NCI-H345 treated with DMSO at 0.1 percent for 48 hours (cell line): ENCODE measurements at regions not wholly inside any gene's neighbourhood (a gene's known extent, or its start where the extent isn't known, plus 50 kb on each side); places are given as distances from the start of the nearest gene placed in this dataset.

Experiments used
- DNase-seq: peaks from one replicate; lab custom pipeline; 2025; ENCODE audit not compliant: unreplicated experiment; lab: John Stamatoyannopoulos, UW

GRCh38 chr1:38344716-38345115 lies 298.1 kb upstream of the POU3F1 start:
- DNase-seq: no peak

DNA sequence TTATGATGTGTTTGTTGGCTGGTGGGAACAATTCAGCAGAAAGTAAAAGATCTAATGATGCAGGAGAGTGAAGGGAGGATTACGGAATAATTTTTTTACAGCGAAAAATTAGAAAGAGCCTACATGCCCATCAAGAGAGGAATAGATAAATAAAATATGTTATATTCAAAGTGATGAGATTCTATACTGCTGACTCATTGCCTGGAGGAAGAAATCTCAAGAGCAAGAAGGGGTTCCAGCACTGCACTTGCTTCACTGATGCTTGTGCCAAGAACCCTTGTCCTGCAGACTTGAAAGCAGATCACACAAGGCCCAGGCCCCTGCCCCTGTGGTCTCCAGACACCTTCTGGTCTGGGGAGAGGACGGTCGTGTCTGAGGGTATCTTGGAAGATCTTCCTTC lies 295.1 kb upstream of the POU3F1 start:
- no peak for DNase-seq

- no peak for DNase-seq
Observed at GRCh38 chr1:38340409-38340808, 293.8 kb upstream of the POU3F1 start.

GRCh38 chr1:38337711-38338110 lies 291.1 kb upstream of the POU3F1 start:
- no peak for DNase-seq

DNA sequence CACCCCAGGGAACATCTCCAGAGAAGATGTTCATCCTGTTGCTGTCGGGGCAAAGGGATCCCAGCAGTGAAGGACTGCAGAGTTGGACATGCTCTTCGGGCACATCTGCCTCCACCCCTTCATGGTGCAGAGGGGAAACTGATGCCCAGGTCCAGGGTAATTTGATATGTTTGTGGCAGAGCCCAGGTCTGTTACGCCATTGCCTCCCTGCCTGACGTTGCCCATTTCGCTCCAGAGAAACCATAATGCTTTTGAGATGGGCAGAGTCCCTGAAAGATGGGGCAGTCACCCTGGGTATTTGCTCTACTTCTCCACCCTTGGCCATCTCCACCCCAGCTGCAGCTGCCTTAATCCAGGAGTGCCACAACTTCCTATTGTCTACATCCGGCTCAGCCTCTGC lies 290.4 kb upstream of the POU3F1 start:
- DNase-seq: no peak

- DNase-seq: no peak
Observed at GRCh38 chr1:38336301-38336923, 289.8 kb upstream of the POU3F1 start.

- DNase-seq: no peak
Observed at GRCh38 chr1:38334930-38335592, 288.5 kb upstream of the POU3F1 start.

DNA sequence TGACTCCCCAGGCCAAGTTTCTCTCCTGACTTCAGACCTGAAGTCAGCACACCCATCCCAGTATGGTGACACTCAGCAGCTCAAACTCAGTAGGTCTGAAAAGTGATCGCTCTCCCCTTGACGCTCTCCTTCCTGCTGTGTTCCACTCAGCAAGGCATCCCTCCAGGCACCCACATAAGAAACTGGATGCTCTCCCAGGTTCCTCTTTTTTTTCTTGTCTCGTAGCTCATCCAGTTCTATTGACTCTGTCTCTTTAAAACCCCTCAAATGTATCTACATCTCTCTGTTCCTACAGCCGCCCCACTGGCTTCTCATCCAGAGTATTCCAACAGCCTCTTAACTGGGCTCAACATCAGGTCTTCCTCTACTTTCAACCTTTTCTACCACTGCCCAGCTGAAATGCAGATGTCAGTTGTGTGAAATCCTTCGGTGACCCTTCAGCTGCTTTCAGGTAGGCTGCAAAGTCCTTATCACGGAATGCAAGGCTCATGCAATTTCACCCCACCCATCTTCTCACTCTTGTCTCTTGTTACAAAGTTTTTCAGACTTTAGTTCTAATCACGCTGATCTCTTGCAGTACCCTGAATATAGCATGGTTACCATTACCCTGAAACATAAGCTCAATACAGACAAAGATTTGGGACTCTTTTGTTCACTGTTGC lies 286.2 kb upstream of the POU3F1 start:
- no peak for DNase-seq

DNA sequence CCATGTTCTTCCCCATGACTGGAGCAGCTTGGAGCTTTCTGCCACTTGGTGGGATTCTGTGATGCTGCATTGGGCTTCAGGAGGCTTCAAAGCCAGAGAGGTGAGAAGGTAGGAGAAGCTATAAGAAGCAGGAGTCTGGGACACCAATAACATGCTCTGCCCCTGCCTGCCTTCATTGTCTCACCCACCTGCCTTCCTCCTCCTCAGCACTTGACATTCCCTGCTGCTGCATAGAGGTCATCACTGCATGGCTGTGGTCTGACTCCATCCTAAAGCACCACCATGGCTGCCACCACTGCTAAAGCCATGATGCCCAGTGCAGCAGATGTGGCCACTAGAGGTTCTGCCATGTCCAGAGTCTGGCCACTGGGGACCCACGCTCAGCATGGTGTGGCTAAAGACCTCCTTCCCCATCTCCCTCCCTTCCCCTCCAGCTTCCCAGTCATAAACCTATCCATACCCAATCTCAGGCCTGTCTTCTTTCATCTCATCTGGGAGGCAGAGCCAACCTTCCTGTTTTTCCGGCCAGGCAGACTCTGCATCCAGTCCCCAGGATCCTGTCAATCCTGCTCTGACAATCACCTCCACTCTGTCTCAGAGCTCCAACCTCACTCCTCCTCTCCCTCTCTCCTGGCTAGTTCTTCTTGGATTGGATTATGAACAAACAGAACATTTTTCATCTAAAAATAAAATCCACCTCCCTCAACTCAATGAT lies 285.1 kb upstream of the POU3F1 start:
- no peak for DNase-seq

GRCh38 chr1:38330799-38331198 lies 284.2 kb upstream of the POU3F1 start:
- DNase-seq: no peak

DNA sequence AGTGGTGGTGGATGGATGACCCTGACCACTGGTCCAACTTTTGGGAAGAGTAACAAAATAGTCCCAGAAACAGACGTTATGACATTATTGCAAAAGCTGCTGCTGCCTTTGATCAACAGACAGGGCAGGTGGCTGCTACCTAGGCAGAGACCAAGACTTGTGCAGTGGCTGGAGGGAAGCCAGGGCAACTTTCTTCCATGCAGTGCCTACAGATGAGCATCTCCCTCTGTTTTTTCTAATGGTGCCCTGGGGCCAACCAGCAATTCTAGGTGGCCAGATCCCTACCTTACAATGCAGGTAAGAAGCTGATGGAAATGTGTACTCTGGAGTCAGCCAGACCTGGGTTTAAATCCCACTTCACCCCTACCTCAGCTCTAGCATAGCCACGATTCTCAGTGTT lies 283.1 kb upstream of the POU3F1 start:
- DNase-seq: no peak

DNA sequence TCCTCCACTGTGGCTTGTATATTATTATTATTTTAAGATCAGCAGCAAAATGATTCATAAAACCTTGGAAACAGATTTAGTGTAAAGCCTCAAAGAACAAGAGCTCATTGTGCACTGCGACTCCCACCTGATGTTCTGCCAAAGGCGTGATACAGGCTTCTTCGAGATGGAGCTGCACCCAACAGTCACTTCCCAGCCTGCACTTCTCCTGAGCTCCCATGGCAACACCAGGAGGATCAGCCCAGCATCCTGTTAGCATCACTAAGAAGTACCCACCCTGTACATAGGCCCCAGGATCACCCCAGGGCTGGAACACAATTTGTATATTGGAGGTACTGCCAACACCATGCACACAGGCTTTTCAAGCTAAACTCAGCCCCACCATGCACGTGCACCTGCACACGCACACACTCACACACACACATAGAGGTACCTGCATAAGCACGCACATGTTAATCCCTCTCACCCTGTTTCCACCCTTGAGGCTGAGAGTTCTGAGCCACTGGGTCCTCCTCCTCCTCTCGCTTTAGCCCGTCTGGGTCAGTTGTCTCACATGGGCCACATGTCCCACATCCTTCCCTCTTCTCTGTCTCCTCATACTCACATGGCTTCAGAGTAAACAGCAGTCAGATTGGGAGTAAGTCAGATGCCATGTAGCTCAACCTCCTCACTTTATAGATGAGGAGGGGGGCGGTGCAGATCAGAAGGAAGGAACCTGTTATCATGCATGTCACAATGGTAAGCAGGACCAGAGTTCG lies 281.9 kb upstream of the POU3F1 start:
- no peak for DNase-seq

GRCh38 chr1:38327559-38327973 lies 281.0 kb upstream of the POU3F1 start:
- DNase-seq: no peak

DNA sequence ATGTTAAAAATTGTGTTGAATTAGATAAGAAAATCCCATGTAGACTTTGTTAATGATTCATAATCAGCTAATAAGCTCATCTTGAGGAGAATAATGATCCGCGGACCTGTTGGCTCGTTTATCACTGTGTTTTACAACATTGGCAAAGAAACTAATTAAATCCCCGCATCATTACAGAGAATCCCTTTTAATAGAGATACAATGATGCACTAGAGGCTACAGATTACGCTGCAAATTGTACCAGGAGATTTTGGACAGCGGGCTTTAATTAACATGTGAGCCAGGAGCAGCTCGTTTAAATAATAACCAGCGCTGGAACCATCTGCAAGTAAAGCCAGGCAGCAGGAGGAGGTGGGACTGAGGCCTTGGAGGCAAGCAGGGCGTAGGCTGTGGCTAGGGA lies 280.3 kb upstream of the POU3F1 start:
- DNase-seq: no peak

GRCh38 chr1:38326135-38326534 lies 279.5 kb upstream of the POU3F1 start:
- no peak for DNase-seq

GRCh38 chr1:38312753-38313152 lies 266.2 kb upstream of the POU3F1 start:
- no peak for DNase-seq

- no peak for DNase-seq
Observed at GRCh38 chr1:38310079-38310478, 263.5 kb upstream of the POU3F1 start.

GRCh38 chr1:38308780-38309179 lies 262.2 kb upstream of the POU3F1 start:
- no peak for DNase-seq

GRCh38 chr1:38305666-38306065 lies 259.1 kb upstream of the POU3F1 start:
- no peak for DNase-seq

DNA sequence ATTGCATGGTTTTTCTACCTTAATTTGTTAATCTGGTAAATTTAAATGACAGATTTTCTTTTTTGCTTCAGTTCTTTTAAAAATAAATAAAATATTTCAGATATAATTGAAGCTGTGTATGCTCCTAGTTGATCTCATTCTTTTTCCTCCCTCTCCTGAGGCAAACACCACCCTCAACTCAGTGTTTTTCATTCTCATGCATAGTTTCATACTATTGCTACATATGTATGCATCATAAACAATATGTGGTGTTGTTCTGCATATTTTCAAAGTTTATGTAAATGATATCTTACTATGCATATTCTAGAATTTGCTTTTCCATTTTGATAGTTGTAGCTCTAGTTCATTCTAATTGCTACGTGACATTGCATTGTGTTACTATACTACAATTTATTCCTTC lies 257.2 kb upstream of the POU3F1 start:
- DNase-seq: no peak

DNA sequence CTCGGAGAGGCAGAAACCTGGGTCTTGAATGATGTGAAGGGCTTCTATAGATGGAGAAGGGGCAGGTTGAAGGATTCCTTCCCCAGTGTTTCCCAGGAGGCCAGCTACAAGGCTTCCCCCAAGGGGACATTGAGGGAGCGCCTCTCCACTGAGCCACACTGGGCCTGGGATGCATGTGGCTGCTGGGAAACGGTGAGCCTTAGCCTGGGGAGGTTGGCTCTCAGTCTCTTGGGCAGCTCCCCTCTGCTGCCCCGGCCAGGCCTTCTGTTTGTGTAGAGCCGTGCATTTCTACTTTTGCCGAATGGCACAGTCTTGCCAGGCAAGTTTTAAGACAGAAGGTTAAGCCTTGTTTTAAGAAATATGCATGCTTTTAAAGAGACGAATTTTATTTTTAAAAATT lies 254.4 kb upstream of the POU3F1 start:
- DNase-seq: no peak
